ENCODE measurements at regions not wholly inside any gene's neighbourhood (a gene's known extent, or its start where the extent isn't known, plus 50 kb on each side); places are given as distances from the start of the nearest gene placed in this dataset.

- no peak for DNase-seq (ENCODE audit: low read depth, low spot score)
Observed at GRCh38 chr11:69365558-69365957, 71.6 kb downstream of the MYEOV start.

- DNase-seq (ENCODE audit: low read depth, low spot score), result no peak
Observed at GRCh38 chr11:69366591-69366990, 72.6 kb downstream of the MYEOV start.

- DNase-seq (ENCODE audit: low read depth, low spot score), result no peak
Observed at GRCh38 chr11:69367211-69367964, 73.4 kb downstream of the MYEOV start.

- DNase-seq (ENCODE audit: low read depth, low spot score), result no peak
Observed at GRCh38 chr11:69368119-69368880, 74.3 kb downstream of the MYEOV start.

GRCh38 chr11:69369210-69369825 is 75.4 kb downstream of the MYEOV start:
- DNase-seq (ENCODE audit: low read depth, low spot score), result no peak

- no peak for DNase-seq (ENCODE audit: low read depth, low spot score)
Observed at GRCh38 chr11:69369945-69370344, 76.0 kb downstream of the MYEOV start.

GRCh38 chr11:69370984-69371709 is 77.2 kb downstream of the MYEOV start:
- no peak for DNase-seq (ENCODE audit: low read depth, low spot score)

GRCh38 chr11:69371731-69372588 is 78.0 kb downstream of the MYEOV start:
- no peak for DNase-seq (ENCODE audit: low read depth, low spot score)

- no peak for DNase-seq (ENCODE audit: low read depth, low spot score)
Observed at GRCh38 chr11:69372589-69373250, 78.8 kb downstream of the MYEOV start.

- no peak for DNase-seq (ENCODE audit: low read depth, low spot score)
Observed at GRCh38 chr11:69373251-69373635, 79.3 kb downstream of the MYEOV start.

GRCh38 chr11:69374110-69374945 is 80.4 kb downstream of the MYEOV start:
- no peak for DNase-seq (ENCODE audit: low read depth, low spot score)

GRCh38 chr11:69374946-69375310 is 81.0 kb downstream of the MYEOV start:
- DNase-seq (ENCODE audit: low read depth, low spot score), result no peak

- no peak for DNase-seq (ENCODE audit: low read depth, low spot score)
Observed at GRCh38 chr11:69375316-69376154, 81.6 kb downstream of the MYEOV start.

- no peak for DNase-seq (ENCODE audit: low read depth, low spot score)
Observed at GRCh38 chr11:69376155-69377028, 82.4 kb downstream of the MYEOV start.

- no peak for DNase-seq (ENCODE audit: low read depth, low spot score)
Observed at GRCh38 chr11:69377029-69377952, 83.3 kb downstream of the MYEOV start.

- no peak for DNase-seq (ENCODE audit: low read depth, low spot score)
Observed at GRCh38 chr11:69377953-69378302, 84.0 kb downstream of the MYEOV start.

All from smooth muscle cell of the brain vasculature (primary cell).